HepG2 (cell line): ENCODE measurements at regions not wholly inside any gene's neighbourhood (a gene's known extent, or its start where the extent isn't known, plus 50 kb on each side); places are given as distances from the start of the nearest gene placed in this dataset.

Experiments used
- ATAC-seq: fragments of 200-7000 bp; cut with Tn5 transposase; 3 replicates; pipeline ENCODE4 v1.9.1; 2020; ENCODE audit warnings: mild to moderate bottlenecking, moderate library complexity
- BruUV-seq: library from RNA; stranded (reverse); fragments of 400-500 nt; replicated peaks from 2 replicates; lab custom pipeline; 2021; lab: Mats Ljungman, UMichigan
- CTCF ChIA-PET: fragments of 300-600 bp; formaldehyde crosslinking; extraction: SDS; loops from one replicate; lab custom pipeline; 2021; ENCODE audit warnings: low total read pairs, inconsistent platforms, low intra/inter-chr PET ratio; lab: Yijun Ruan, JAX
- POLR2A ChIA-PET: fragments of 350-600 bp; sonication (Branson Sonifier 250); formaldehyde crosslinking; loops from one replicate; lab custom pipeline; 2020; ENCODE audit warnings: antibody characterized with exemption, inconsistent platforms; lab: Yijun Ruan, JAX
- DNase-seq: peaks from one replicate; pipeline ENCODE4 v3.0.0-alpha.2; 2015; ENCODE audit warnings: low spot score
- FAIRE-seq: peaks from 3 replicates; lab custom pipeline; 2011; peaks lifted over from hg19 to GRCh38; lab: Jason Lieb, UNC
- H2AFZ ChIP-seq: one replicate; pipeline ENCODE4 v1.6.1; 2011; ENCODE audit warnings: low read length, inconsistent platforms
- H3K27ac ChIP-seq: fragments of 300-600 bp; 3 replicates; pipeline ENCODE4 v1.8.0; 2011; ENCODE audit warnings: mixed run types, mild to moderate bottlenecking, mixed read lengths, low read length, inconsistent platforms; ENCODE audit not compliant: insufficient read depth; ENCODE audit errors: extremely low read length
- H3K27me3 ChIP-seq, 2 experiments: fragments of 200-600 bp in 1 of 2; 2 replicates in 1 of 2; 3 replicates in 1 of 2; pipeline versions ENCODE4 v1.6.0 to v1.8.0; 2011; ENCODE audit warnings: low read length in 2 of 2, mild to moderate bottlenecking in 2 of 2, moderate library complexity in 2 of 2, inconsistent platforms in 1 of 2; ENCODE audit not compliant: insufficient read depth in 2 of 2, control insufficient read depth in 1 of 2
- H3K36me3 ChIP-seq, 2 experiments: fragments of 200-600 bp in 1 of 2; replicated peaks in 1 of 2; 2 replicates in 1 of 2; 3 replicates in 1 of 2; pipeline versions ENCODE4 v1.5.1 to v1.8.0; 2011; ENCODE audit warnings: low read length in 2 of 2, inconsistent platforms in 1 of 2; ENCODE audit not compliant: insufficient read depth in 2 of 2, control insufficient read depth in 1 of 2
- H3K4me1 ChIP-seq: 2 replicates; pipeline ENCODE4 v1.5.1; 2012; ENCODE audit warnings: low read length, inconsistent platforms; ENCODE audit not compliant: insufficient read depth
- H3K4me2 ChIP-seq: 2 replicates; pipeline ENCODE4 v1.6.0; 2011; ENCODE audit warnings: low read depth, low read length, inconsistent platforms
- H3K4me3 ChIP-seq, 3 experiments: fragments of 200-600 bp in 1 of 3; sonication (generic), shearing (Covaris generic) in 1 of 3; replicated peaks in 1 of 3; 2 replicates each; pipeline ENCODE4 v1.5.1; 2011 to 2016; ENCODE audit warnings: low read length in 3 of 3, inconsistent platforms in 2 of 3, low read depth in 2 of 3, mild to moderate bottlenecking in 2 of 3, control low read depth in 1 of 3, mixed read lengths in 1 of 3; ENCODE audit not compliant: insufficient read depth in 1 of 3
- H3K79me2 ChIP-seq: one replicate; pipeline ENCODE4 v1.6.1; 2011; ENCODE audit warnings: low read length, inconsistent platforms; ENCODE audit not compliant: insufficient read depth
- H3K9ac ChIP-seq: 2 replicates; pipeline ENCODE4 v1.6.0; 2011; ENCODE audit warnings: mild to moderate bottlenecking, low read depth, low read length, inconsistent platforms; ENCODE audit not compliant: insufficient read depth
- H3K9me3 ChIP-seq: 2 replicates; pipeline ENCODE4 v1.5.1; 2012; ENCODE audit warnings: mild to moderate bottlenecking, low read length
- H4K20me1 ChIP-seq: 2 replicates; pipeline ENCODE4 v1.6.0; 2011; ENCODE audit warnings: inconsistent platforms, mild to moderate bottlenecking, low read length, moderate library complexity; ENCODE audit not compliant: insufficient read depth
- BRD4 ChIP-seq: sonication (generic); formaldehyde crosslinking; IDR thresholded peaks from 2 replicates; pipeline ENCODE4 v1.4.0; 2020; ENCODE audit warnings: missing genetic modification reagents
- CBX5 ChIP-seq: sonication (generic); formaldehyde crosslinking; IDR thresholded peaks from 2 replicates; pipeline ENCODE4 v1.4.0; 2020; ENCODE audit warnings: missing genetic modification reagents, borderline replicate concordance
- ELF3 ChIP-seq: IDR thresholded peaks from 2 replicates; pipeline ENCODE4 v1.6.1; 2016; ENCODE audit warnings: missing genetic modification reagents, missing compliant biosample characterization
- HDAC1 ChIP-seq: sonication (generic); formaldehyde crosslinking; IDR thresholded peaks from 2 replicates; pipeline ENCODE4 v1.5.1; 2020; ENCODE audit warnings: mild to moderate bottlenecking, missing genetic modification reagents
- JARID2 ChIP-seq: sonication (generic); formaldehyde crosslinking; IDR thresholded peaks from 2 replicates; pipeline ENCODE4 v1.8.1; 2023; ENCODE audit warnings: missing genetic modification reagents, inconsistent platforms; ENCODE audit not compliant: insufficient replicate concordance
- MXI1 ChIP-seq: IDR thresholded peaks from 3 replicates; pipeline ENCODE4 v1.6.1; 2012; ENCODE audit warnings: low read depth, low read length, inconsistent platforms, borderline replicate concordance
- NFAT5 ChIP-seq: sonication (generic); formaldehyde crosslinking; IDR thresholded peaks from 2 replicates; pipeline ENCODE4 v1.4.0; 2020; ENCODE audit warnings: missing genetic modification reagents
- PAF1 ChIP-seq: IDR thresholded peaks from 2 replicates; pipeline ENCODE4 v1.6.1; 2016; ENCODE audit warnings: missing genetic modification reagents, missing compliant biosample characterization
- THAP8 ChIP-seq: sonication (generic); formaldehyde crosslinking; IDR thresholded peaks from 2 replicates; pipeline ENCODE4 v1.5.1; 2020; ENCODE audit warnings: missing genetic modification reagents, mild to moderate bottlenecking, borderline replicate concordance
- ZNF274 ChIP-seq: sonication (generic); formaldehyde crosslinking; IDR thresholded peaks from 2 replicates; pipeline ENCODE4 v1.5.1; 2020; ENCODE audit warnings: mild to moderate bottlenecking, missing genetic modification reagents
- ZNF557 ChIP-seq: sonication (generic); formaldehyde crosslinking; IDR thresholded peaks from 2 replicates; pipeline ENCODE4 v1.4.0; 2020; ENCODE audit warnings: missing genetic modification reagents
- ZNF646 ChIP-seq: sonication (generic); formaldehyde crosslinking; IDR thresholded peaks from 2 replicates; pipeline ENCODE4 v1.9.0; 2021; ENCODE audit warnings: mild to moderate bottlenecking, missing genetic modification reagents
- WGBS: methylation state at CpG from one replicate; pipeline ENCODE4 v1.1.6; 2017; ENCODE audit warnings: low lambda C conversion rate; 5-methylcytosine and 5-hydroxymethylcytosine counted together
- in situ Hi-C: cut with HindIII; loops from 2 replicates; pipeline ENCODE4 v1.10.0; 2017; ENCODE audit warnings: low pct_unique_long_range_greater_than_20kb; ENCODE audit not compliant: extremely low pct_ligation_motif_present
- intact Hi-C: fragments of 100-400 bp; cut with micrococcal nuclease; formaldehyde crosslinking; loops from one replicate; pipeline ENCODE4 v1.10.0; 2022; ENCODE audit not compliant: unreplicated experiment

- H3K79me2 ChIP-seq: no peaks in the 10 kb centered on the region
- ChIA-PET POLR2A (no interaction called here), CTCF (no interaction called here)
- H3K4me2 ChIP-seq: no peak overlapping the region
- no peaks in the 10 kb centered on the region for H4K20me1 ChIP-seq
- H3K27ac ChIP-seq: no peak overlapping the region
- H3K9me3 ChIP-seq: no peaks in the 10 kb centered on the region
- no peaks in the 10 kb centered on the region for H3K36me3 ChIP-seq
- H3K4me3 ChIP-seq: no peak overlapping the region
- no peak for DNase-seq
- WGBS: 0% methylated on average over 3 of the region's 3 CpGs
- FAIRE-seq: no peak
- H3K4me1 ChIP-seq: no peaks in the 10 kb centered on the region
- H3K9ac ChIP-seq: no peak overlapping the region
- no peak overlapping the region for H2AFZ ChIP-seq
- H3K27me3 ChIP-seq: no peaks in the 10 kb centered on the region
- intact Hi-C loops (no loop called here), in situ Hi-C loops (no loop called here)
- no peak for ATAC-seq
- no TSS peak for BruUV-seq
- TF ChIP-seq BRD4 (CRISPR knock-in tag) (no peak), CBX5 (CRISPR knock-in tag) (no peak), THAP8 (CRISPR knock-in tag) (no peak), HDAC1 (CRISPR knock-in tag) (no peak), NFAT5 (CRISPR knock-in tag) (no peak), ELF3 (CRISPR knock-in tag) (no peak), JARID2 (no peak), PAF1 (CRISPR knock-in tag) (no peak), ZNF646 (CRISPR knock-in tag) (no peak), ZNF274 (CRISPR knock-in tag) (no peak), ZNF557 (CRISPR knock-in tag) (no peak), MXI1 (no peak)
These were observed 571.9 kb downstream of the CPS1 start for GRCh38 chr2:211128287-211128686.
